ENCODE measurements at regions not wholly inside any gene's neighbourhood (a gene's known extent, or its start where the extent isn't known, plus 50 kb on each side); places are given as distances from the start of the nearest gene placed in this dataset.

- ATAC-seq = no peak
- TF ChIP-seq ISL1 (CRISPR knock-in tag; IDR thresholded peaks at IDR 0.05) (no peak), GLIS3 (CRISPR knock-in tag; IDR thresholded peaks at IDR 0.05) (no peak)
These were observed 405.5 kb downstream of the MATN1 start for GRCh38 chr1:30317921-30318320.

GRCh38 chr1:30316056-30316455, 407.3 kb downstream of the MATN1 start:
- ATAC-seq = no peak
- TF ChIP-seq TSHZ2 (CRISPR knock-in tag; IDR thresholded peaks at IDR 0.05) = no peak
- no peak for TF ChIP-seq CSDC2 (CRISPR knock-in tag; IDR thresholded peaks at IDR 0.05)
- TF ChIP-seq PPARA (CRISPR knock-in tag; IDR thresholded peaks at IDR 0.05; ENCODE audit: borderline replicate concordance) = no peak
- TF ChIP-seq GLIS3 (CRISPR knock-in tag; IDR thresholded peaks at IDR 0.05) = no peak

DNA sequence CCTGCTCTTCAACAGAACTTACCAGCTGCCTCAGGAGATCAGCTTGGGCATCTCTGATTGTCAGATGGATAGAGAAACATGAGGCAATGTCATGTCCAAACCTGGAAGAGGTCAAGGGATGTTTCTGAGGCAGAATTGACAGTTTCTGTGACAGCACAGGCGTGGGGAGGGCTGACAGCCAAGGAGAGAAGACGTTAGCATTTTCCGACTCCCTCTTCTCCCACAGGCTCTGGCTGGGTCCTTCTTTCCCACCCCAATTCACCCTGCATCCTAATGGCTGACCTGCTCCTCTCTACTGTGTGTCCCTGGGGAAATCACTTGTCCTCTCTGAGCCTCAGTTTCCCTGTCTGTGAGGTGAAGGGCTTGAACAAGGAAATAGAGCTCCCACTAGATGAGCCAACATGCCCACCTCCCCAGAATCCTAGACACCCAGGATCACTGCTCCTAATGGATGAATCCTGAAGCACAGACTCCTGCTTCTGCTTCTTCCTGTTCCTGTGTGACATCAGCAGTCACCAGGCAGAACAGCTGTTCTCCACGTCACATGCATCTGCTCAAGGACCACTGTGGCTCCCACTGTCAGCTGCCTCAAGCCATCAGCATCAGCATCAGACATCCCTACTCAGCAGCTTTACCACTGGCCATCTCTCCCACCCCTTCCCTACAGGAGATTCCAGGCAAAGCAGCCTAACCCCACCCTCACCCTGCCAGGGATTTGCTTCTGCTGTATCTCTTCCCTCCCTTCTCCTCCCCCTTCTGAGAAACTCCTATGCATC, 408.0 kb downstream of the MATN1 start:
- TF ChIP-seq, protein P1, sequence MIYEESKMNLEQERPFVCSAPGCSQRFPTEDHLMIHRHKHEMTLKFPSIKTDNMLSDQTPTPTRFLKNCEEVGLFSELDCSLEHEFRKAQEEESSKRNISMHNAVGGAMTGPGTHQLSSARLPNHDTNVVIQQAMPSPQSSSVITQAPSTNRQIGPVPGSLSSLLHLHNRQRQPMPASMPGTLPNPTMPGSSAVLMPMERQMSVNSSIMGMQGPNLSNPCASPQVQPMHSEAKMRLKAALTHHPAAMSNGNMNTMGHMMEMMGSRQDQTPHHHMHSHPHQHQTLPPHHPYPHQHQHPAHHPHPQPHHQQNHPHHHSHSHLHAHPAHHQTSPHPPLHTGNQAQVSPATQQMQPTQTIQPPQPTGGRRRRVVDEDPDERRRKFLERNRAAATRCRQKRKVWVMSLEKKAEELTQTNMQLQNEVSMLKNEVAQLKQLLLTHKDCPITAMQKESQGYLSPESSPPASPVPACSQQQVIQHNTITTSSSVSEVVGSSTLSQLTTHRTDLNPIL (CRISPR knock-in tag; IDR thresholded peaks at IDR 0.05; ENCODE audit: low read depth) = no peak
- no peak for TF ChIP-seq ARNTL (CRISPR knock-in tag; IDR thresholded peaks at IDR 0.05; ENCODE audit: borderline replicate concordance, low read depth)
- TF ChIP-seq CSRNP3 (CRISPR knock-in tag; IDR thresholded peaks at IDR 0.05) = no peak
- no peak for TF ChIP-seq RARB (CRISPR knock-in tag; IDR thresholded peaks at IDR 0.05)
- TF ChIP-seq ZFP3 (CRISPR knock-in tag; IDR thresholded peaks at IDR 0.05) = no peak; the same call in 1 of the 2 replicates
- no peak for TF ChIP-seq ZNF70 (CRISPR knock-in tag; IDR thresholded peaks at IDR 0.05)
- TF ChIP-seq GLIS3 (CRISPR knock-in tag; IDR thresholded peaks at IDR 0.05) = no peak
- TF ChIP-seq POU6F1 (CRISPR knock-in tag; IDR thresholded peaks at IDR 0.05; ENCODE audit: borderline replicate concordance, low read depth) = no peak
- no peak for TF ChIP-seq SNAI2 (CRISPR knock-in tag; IDR thresholded peaks at IDR 0.05)
- no peak for TF ChIP-seq CSDC2 (CRISPR knock-in tag; IDR thresholded peaks at IDR 0.05)
- no peak for TF ChIP-seq TOX (CRISPR knock-in tag; IDR thresholded peaks at IDR 0.05; ENCODE audit: borderline replicate concordance)
- no peak for ATAC-seq

GRCh38 chr1:30314591-30314990, 408.8 kb downstream of the MATN1 start:
- no peak for TF ChIP-seq ARNTL (CRISPR knock-in tag; IDR thresholded peaks at IDR 0.05; ENCODE audit: borderline replicate concordance, low read depth)
- TF ChIP-seq TCF4 (CRISPR knock-in tag; IDR thresholded peaks at IDR 0.05; ENCODE audit: borderline replicate concordance) = no peak
- TF ChIP-seq ZC3H10 (CRISPR knock-in tag; IDR thresholded peaks at IDR 0.05) = no peak
- TF ChIP-seq ZNF565 (CRISPR knock-in tag; conservative IDR thresholded peaks at IDR 0.05; ENCODE audit: low read depth) = no peak
- TF ChIP-seq, protein P2, sequence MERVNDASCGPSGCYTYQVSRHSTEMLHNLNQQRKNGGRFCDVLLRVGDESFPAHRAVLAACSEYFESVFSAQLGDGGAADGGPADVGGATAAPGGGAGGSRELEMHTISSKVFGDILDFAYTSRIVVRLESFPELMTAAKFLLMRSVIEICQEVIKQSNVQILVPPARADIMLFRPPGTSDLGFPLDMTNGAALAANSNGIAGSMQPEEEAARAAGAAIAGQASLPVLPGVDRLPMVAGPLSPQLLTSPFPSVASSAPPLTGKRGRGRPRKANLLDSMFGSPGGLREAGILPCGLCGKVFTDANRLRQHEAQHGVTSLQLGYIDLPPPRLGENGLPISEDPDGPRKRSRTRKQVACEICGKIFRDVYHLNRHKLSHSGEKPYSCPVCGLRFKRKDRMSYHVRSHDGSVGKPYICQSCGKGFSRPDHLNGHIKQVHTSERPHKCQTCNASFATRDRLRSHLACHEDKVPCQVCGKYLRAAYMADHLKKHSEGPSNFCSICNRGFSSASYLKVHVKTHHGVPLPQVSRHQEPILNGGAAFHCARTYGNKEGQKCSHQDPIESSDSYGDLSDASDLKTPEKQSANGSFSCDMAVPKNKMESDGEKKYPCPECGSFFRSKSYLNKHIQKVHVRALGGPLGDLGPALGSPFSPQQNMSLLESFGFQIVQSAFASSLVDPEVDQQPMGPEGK (CRISPR knock-in tag; IDR thresholded peaks at IDR 0.05; ENCODE audit: borderline replicate concordance) = no peak
- no peak for TF ChIP-seq TSHZ2 (CRISPR knock-in tag; IDR thresholded peaks at IDR 0.05)
- no peak for TF ChIP-seq SNAI2 (CRISPR knock-in tag; IDR thresholded peaks at IDR 0.05)
- TF ChIP-seq OSR1 (CRISPR knock-in tag; IDR thresholded peaks at IDR 0.05) = no peak
- TF ChIP-seq ZNF8 (CRISPR knock-in tag; IDR thresholded peaks at IDR 0.05) = no peak
- TF ChIP-seq TOX (CRISPR knock-in tag; IDR thresholded peaks at IDR 0.05; ENCODE audit: borderline replicate concordance) = no peak
- TF ChIP-seq RARB (CRISPR knock-in tag; IDR thresholded peaks at IDR 0.05) = no peak
- no peak for TF ChIP-seq GLIS3 (CRISPR knock-in tag; IDR thresholded peaks at IDR 0.05)
- TF ChIP-seq ISL1 (CRISPR knock-in tag; IDR thresholded peaks at IDR 0.05) = no peak
- no peak for TF ChIP-seq BACH2 (CRISPR knock-in tag; IDR thresholded peaks at IDR 0.05; ENCODE audit: borderline replicate concordance)
- ATAC-seq = no peak
